22Rv1 (cell line): ENCODE measurements at regions not wholly inside any gene's neighbourhood (a gene's known extent, or its start where the extent isn't known, plus 50 kb on each side); places are given as distances from the start of the nearest gene placed in this dataset.
A peak's percentile ranks its signal among the peaks of the same experiment; 100 is the strongest.

Experiments
- ZFX ChIP-seq: fragments of 450-650 bp; IDR thresholded peaks from 2 replicates; pipeline ENCODE4 v1.6.1; 2017; ENCODE audit warnings: antibody characterized with exemption, borderline replicate concordance
- TF ChIP-seq, protein P1 (sequence below): fragments of 450-650 bp; IDR thresholded peaks from 2 replicates; pipeline ENCODE4 v1.5.1; 2017; ENCODE audit warnings: mild to moderate bottlenecking

DNA sequence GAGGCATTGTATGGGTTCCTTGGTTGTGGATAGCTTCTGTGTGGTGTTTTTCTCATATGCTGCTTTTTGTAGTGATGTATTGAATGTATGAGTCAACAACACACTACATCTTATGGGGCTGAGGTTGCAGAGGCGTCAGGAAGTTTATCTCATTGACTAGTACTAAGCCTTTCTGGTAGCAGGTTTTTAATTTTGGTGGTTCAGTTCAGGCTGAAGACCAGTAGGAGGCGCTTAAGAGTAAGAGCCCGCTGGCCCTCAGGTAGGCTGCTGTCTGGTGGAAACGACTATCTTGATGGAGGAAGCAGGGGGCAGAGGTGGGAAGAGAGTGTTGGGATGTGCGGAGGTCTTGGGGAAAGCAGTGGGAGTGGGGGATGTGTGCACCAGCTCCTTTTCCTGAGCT lies 62.4 kb downstream of the RTP4 start:
- TF ChIP-seq, protein P1, sequence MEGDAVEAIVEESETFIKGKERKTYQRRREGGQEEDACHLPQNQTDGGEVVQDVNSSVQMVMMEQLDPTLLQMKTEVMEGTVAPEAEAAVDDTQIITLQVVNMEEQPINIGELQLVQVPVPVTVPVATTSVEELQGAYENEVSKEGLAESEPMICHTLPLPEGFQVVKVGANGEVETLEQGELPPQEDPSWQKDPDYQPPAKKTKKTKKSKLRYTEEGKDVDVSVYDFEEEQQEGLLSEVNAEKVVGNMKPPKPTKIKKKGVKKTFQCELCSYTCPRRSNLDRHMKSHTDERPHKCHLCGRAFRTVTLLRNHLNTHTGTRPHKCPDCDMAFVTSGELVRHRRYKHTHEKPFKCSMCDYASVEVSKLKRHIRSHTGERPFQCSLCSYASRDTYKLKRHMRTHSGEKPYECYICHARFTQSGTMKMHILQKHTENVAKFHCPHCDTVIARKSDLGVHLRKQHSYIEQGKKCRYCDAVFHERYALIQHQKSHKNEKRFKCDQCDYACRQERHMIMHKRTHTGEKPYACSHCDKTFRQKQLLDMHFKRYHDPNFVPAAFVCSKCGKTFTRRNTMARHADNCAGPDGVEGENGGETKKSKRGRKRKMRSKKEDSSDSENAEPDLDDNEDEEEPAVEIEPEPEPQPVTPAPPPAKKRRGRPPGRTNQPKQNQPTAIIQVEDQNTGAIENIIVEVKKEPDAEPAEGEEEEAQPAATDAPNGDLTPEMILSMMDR: peak; percentile 54
- no peak for TF ChIP-seq ZFX
